ENCODE measurements at regions not wholly inside any gene's neighbourhood (a gene's known extent, or its start where the extent isn't known, plus 50 kb on each side); places are given as distances from the start of the nearest gene placed in this dataset.

DNA sequence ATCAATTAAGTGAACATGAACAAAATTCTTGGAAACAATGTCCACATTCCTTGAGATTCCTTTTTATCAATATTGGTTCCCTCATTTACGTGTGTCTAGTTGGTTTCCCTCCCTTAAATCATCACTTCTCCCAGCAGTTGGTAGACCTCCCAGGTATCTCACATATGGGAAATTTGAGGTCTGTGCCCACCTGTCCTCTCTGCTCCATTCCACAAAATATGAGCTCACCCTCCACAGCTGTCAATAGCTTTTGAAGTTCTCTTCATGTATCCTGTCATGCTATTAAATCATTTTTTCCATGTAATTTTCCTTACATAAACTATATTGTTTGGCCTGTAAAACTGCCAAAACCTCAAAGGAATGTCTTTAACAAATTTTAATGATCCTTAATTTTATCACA is 992.2 kb upstream of the ACVR2A start:
- no peak for TF ChIP-seq CTCF (IDR thresholded peaks at IDR 0.05)
- H3K27me3 Mint-ChIP-seq (ENCODE audit: unreplicated experiment): no peaks in the 10 kb centered on the region
- H3K4me3 Mint-ChIP-seq (ENCODE audit: unreplicated experiment): no peak overlapping the region
- DNase-seq (ENCODE audit: extremely low spot score, unreplicated experiment): no peak
- peaks cover 6% of the 10 kb centered on the region for H3K4me1 Mint-ChIP-seq (ENCODE audit: unreplicated experiment)
- H3K27ac Mint-ChIP-seq (ENCODE audit: unreplicated experiment): no peak overlapping the region
- H3K36me3 Mint-ChIP-seq (ENCODE audit: unreplicated experiment): no peaks in the 10 kb centered on the region
- no peaks in the 10 kb centered on the region for H3K9me3 Mint-ChIP-seq (ENCODE audit: unreplicated experiment)

DNA sequence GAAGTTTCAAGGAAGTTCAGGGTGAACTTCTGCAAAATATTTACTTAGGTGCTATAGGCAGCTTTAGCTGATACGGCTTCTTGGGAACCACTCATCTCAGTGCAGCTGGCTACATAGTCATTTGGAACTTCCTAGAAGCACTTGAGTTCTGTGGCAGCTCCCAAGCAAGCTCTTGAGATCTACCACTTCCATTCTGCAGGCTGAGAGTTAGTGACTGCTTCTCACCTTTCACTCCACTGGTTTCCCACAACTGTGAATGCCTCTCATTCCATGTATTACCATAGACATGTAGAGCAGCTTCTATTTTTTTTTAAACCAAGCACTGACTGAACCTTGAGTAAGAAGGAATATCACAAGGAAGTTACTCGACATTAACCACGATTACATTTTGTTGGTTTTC is 994.1 kb upstream of the ACVR2A start:
- Mint-ChIP-seq H3K36me3 (ENCODE audit: unreplicated experiment) (no peaks in the 10 kb centered on the region), H3K27me3 (ENCODE audit: unreplicated experiment) (no peaks in the 10 kb centered on the region), H3K27ac (ENCODE audit: unreplicated experiment) (no peak overlapping the region), H3K4me3 (ENCODE audit: unreplicated experiment) (no peak overlapping the region), H3K9me3 (ENCODE audit: unreplicated experiment) (no peaks in the 10 kb centered on the region), H3K4me1 (ENCODE audit: unreplicated experiment) (peaks cover 6% of the 10 kb centered on the region)
- no peak for DNase-seq (ENCODE audit: extremely low spot score, unreplicated experiment)
- no peak for TF ChIP-seq CTCF (IDR thresholded peaks at IDR 0.05)

DNA sequence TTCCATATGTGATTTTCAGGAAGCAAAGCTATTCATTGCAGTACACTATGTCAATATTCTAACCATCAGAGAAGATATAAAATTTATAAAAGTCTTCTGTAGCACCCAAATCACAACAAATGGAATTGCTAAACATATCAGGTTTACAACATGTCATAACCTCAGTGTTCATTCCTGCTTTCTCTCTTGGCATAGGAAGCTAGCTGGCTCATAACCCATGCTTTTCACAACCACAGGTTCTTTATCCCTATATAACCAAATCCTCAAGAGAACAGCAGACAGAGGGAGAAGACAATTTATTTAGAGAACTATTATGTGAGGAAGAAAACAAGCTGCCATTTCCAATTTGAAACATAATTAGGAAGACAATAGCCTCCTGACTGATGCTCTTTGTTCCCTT is 997.0 kb upstream of the ACVR2A start:
- Mint-ChIP-seq H3K27ac (ENCODE audit: unreplicated experiment) (no peak overlapping the region), H3K4me1 (ENCODE audit: unreplicated experiment) (peaks cover 3% of the 10 kb centered on the region), H3K4me3 (ENCODE audit: unreplicated experiment) (no peak overlapping the region), H3K9me3 (ENCODE audit: unreplicated experiment) (no peaks in the 10 kb centered on the region), H3K27me3 (ENCODE audit: unreplicated experiment) (no peaks in the 10 kb centered on the region), H3K36me3 (ENCODE audit: unreplicated experiment) (no peaks in the 10 kb centered on the region)
- no peak for TF ChIP-seq CTCF (IDR thresholded peaks at IDR 0.05)
- no peak for DNase-seq (ENCODE audit: extremely low spot score, unreplicated experiment)

DNA sequence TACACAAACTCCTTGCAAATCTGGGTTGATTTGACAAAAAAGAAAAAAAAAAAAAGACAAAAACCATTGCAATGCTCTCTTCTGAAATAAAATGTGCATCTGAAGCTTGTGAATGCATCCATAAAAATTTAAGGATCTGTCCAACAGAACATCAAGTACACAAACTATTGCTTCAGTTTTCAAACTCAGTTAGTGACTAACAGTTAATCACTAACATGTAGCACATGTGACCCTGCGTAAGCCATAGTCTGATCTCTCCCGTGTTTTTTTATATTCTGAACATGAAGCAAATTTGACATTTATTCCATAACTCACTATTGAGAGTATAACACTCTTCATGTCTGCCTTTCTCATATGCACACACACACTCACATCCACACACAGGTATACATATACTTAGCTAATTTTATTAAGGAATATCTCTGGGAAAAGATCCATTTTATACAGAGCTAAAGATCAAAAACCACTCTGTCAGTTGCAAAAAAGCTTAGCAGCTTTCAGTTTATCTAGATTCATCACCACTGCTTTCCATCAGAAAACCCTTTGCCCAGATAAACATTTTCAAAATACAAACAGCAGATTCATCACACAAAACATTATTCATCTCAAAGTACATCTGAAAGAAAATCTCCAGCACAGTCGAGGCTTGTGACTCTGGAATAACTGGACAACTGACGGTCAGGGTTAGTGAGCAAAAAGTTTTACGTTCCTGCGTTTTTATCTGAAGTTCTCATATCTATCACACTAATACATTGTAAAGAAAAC is 1000.4 kb upstream of the ACVR2A start:
- Mint-ChIP-seq H3K36me3 (ENCODE audit: unreplicated experiment) (no peaks in the 10 kb centered on the region), H3K27ac (ENCODE audit: unreplicated experiment) (no peak overlapping the region), H3K4me1 (ENCODE audit: unreplicated experiment) (no peaks in the 10 kb centered on the region), H3K27me3 (ENCODE audit: unreplicated experiment) (no peaks in the 10 kb centered on the region), H3K4me3 (ENCODE audit: unreplicated experiment) (no peak overlapping the region), H3K9me3 (ENCODE audit: unreplicated experiment) (no peaks in the 10 kb centered on the region)
- no peak for TF ChIP-seq CTCF (IDR thresholded peaks at IDR 0.05)
- no peak for DNase-seq (ENCODE audit: extremely low spot score, unreplicated experiment)

DNA sequence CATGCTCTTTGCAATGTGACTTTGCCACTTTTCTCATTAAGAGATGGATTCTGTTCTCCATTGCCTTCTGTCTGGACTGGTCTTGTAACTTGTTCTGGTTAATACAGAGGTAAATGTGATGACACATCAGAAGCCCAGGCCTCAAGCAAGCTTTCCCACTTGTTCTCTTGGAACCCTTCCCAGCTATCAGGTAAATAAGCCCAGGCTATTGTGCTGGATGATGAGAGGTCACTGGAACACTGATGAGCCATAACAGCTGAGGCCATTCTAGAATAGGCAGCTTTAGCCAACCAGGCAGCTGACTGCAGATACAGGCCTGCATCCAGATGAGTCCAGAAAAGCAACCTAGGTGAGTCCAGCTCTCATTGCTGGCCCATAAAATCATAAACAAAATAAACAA is 1007.0 kb upstream of the ACVR2A start:
- Mint-ChIP-seq H3K27ac (ENCODE audit: unreplicated experiment) (no peak overlapping the region), H3K27me3 (ENCODE audit: unreplicated experiment) (no peaks in the 10 kb centered on the region), H3K4me3 (ENCODE audit: unreplicated experiment) (no peak overlapping the region), H3K9me3 (ENCODE audit: unreplicated experiment) (peaks cover 4% of the 10 kb centered on the region), H3K4me1 (ENCODE audit: unreplicated experiment) (no peaks in the 10 kb centered on the region), H3K36me3 (ENCODE audit: unreplicated experiment) (no peaks in the 10 kb centered on the region)
- no peak for DNase-seq (ENCODE audit: extremely low spot score, unreplicated experiment)
- TF ChIP-seq CTCF (IDR thresholded peaks at IDR 0.05): no peak

All from osteocyte (in vitro differentiated cells).